ENCODE measurements at regions not wholly inside any gene's neighbourhood (a gene's known extent, or its start where the extent isn't known, plus 50 kb on each side); places are given as distances from the start of the nearest gene placed in this dataset.

GRCh38 chr5:19175776-19176570, 812.0 kb downstream of the CDH18 start:
- no peak for TF ChIP-seq CTCF (conservative IDR thresholded peaks at IDR 0.05; ENCODE audit: low read depth, low read length)
- DNase-seq (ENCODE audit: low read depth): no peak
- no peak overlapping the region for H3K4me3 ChIP-seq (ENCODE audit: low read depth, low read length)

GRCh38 chr5:19179571-19179970, 808.4 kb downstream of the CDH18 start:
- no peak for DNase-seq (ENCODE audit: low read depth)
- no peak for TF ChIP-seq CTCF (conservative IDR thresholded peaks at IDR 0.05; ENCODE audit: low read depth, low read length)

GRCh38 chr5:19189176-19189575, 798.8 kb downstream of the CDH18 start:
- TF ChIP-seq CTCF (conservative IDR thresholded peaks at IDR 0.05; ENCODE audit: low read depth, low read length): no peak
- no peak for DNase-seq (ENCODE audit: low read depth)
- H3K4me3 ChIP-seq (ENCODE audit: low read depth, low read length): no peak overlapping the region

More at GRCh38 chr5:19179571-19179970, 808.4 kb downstream of the CDH18 start:
- H3K4me3 ChIP-seq (ENCODE audit: low read depth, low read length): no peak overlapping the region

- no peak for TF ChIP-seq CTCF (conservative IDR thresholded peaks at IDR 0.05; ENCODE audit: low read depth, low read length)
- no peak for DNase-seq (ENCODE audit: low read depth)
- no peak overlapping the region for H3K4me3 ChIP-seq (ENCODE audit: low read depth, low read length)
Measured at GRCh38 chr5:19193631-19194030, 794.4 kb downstream of the CDH18 start.

- TF ChIP-seq CTCF (conservative IDR thresholded peaks at IDR 0.05; ENCODE audit: low read depth, low read length): no peak
- H3K4me3 ChIP-seq (ENCODE audit: low read depth, low read length): no peak overlapping the region
Measured at GRCh38 chr5:19196631-19197030, 791.4 kb downstream of the CDH18 start.

GRCh38 chr5:19200251-19200650, 787.7 kb downstream of the CDH18 start:
- H3K4me3 ChIP-seq (ENCODE audit: low read depth, low read length): no peak overlapping the region
- DNase-seq (ENCODE audit: low read depth): no peak
- TF ChIP-seq CTCF (conservative IDR thresholded peaks at IDR 0.05; ENCODE audit: low read depth, low read length): no peak

More at GRCh38 chr5:19196631-19197030, 791.4 kb downstream of the CDH18 start:
- no peak for DNase-seq (ENCODE audit: low read depth)

- no peak for TF ChIP-seq CTCF (conservative IDR thresholded peaks at IDR 0.05; ENCODE audit: low read depth, low read length)
- no peak overlapping the region for H3K4me3 ChIP-seq (ENCODE audit: low read depth, low read length)
Measured at GRCh38 chr5:19208397-19208796, 779.6 kb downstream of the CDH18 start.

More at GRCh38 chr5:19208397-19208796, 779.6 kb downstream of the CDH18 start:
- DNase-seq (ENCODE audit: low read depth): no peak

Measured in epithelial cell of proximal tubule (primary cell).